ENCODE measurements at regions not wholly inside any gene's neighbourhood (a gene's known extent, or its start where the extent isn't known, plus 50 kb on each side); places are given as distances from the start of the nearest gene placed in this dataset.

GRCh38 chr4:107094976-107095375 is 58.9 kb upstream of the DKK2 start:
- no peak overlapping the region for H3K27ac ChIP-seq
- no peak overlapping the region for H3K4me3 ChIP-seq
- TF ChIP-seq, protein P1, sequence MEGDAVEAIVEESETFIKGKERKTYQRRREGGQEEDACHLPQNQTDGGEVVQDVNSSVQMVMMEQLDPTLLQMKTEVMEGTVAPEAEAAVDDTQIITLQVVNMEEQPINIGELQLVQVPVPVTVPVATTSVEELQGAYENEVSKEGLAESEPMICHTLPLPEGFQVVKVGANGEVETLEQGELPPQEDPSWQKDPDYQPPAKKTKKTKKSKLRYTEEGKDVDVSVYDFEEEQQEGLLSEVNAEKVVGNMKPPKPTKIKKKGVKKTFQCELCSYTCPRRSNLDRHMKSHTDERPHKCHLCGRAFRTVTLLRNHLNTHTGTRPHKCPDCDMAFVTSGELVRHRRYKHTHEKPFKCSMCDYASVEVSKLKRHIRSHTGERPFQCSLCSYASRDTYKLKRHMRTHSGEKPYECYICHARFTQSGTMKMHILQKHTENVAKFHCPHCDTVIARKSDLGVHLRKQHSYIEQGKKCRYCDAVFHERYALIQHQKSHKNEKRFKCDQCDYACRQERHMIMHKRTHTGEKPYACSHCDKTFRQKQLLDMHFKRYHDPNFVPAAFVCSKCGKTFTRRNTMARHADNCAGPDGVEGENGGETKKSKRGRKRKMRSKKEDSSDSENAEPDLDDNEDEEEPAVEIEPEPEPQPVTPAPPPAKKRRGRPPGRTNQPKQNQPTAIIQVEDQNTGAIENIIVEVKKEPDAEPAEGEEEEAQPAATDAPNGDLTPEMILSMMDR (IDR thresholded peaks at IDR 0.05) = no peak
- no peak for DNase-seq (ENCODE audit: low spot score)

- no peak for DNase-seq (ENCODE audit: low spot score)
- no peak overlapping the region for H3K4me3 ChIP-seq
- no peak overlapping the region for H3K27ac ChIP-seq
- TF ChIP-seq, protein P1 (IDR thresholded peaks at IDR 0.05) = no peak
These were observed 58.2 kb upstream of the DKK2 start for GRCh38 chr4:107094332-107094731.

Measured in coronary artery (tissue), 2 donors.